ENCODE measurements at regions not wholly inside any gene's neighbourhood (a gene's known extent, or its start where the extent isn't known, plus 50 kb on each side); places are given as distances from the start of the nearest gene placed in this dataset.

- no peak for DNase-seq (ENCODE audit: low read depth)
These were observed 256.1 kb upstream of the UBASH3B start for GRCh38 chr11:122399375-122399774.

- no peak for DNase-seq (ENCODE audit: low read depth)
These were observed 256.7 kb upstream of the UBASH3B start for GRCh38 chr11:122398851-122399250.

- DNase-seq (ENCODE audit: low read depth), result no peak
These were observed 257.4 kb upstream of the UBASH3B start for GRCh38 chr11:122398167-122398566.

- no peak for DNase-seq (ENCODE audit: low read depth)
These were observed 260.2 kb upstream of the UBASH3B start for GRCh38 chr11:122395282-122395681.

GRCh38 chr11:122394313-122394712 is 261.2 kb upstream of the UBASH3B start:
- DNase-seq (ENCODE audit: low read depth), result no peak

- no peak for DNase-seq (ENCODE audit: low read depth)
These were observed 262.2 kb upstream of the UBASH3B start for GRCh38 chr11:122393209-122393860.

- no peak for DNase-seq (ENCODE audit: low read depth)
These were observed 263.0 kb upstream of the UBASH3B start for GRCh38 chr11:122392508-122392907.

GRCh38 chr11:122391049-122391448 is 264.5 kb upstream of the UBASH3B start:
- no peak for DNase-seq (ENCODE audit: low read depth)

GRCh38 chr11:122383186-122383585 is 267.2 kb upstream of the BLID start:
- DNase-seq (ENCODE audit: low read depth), result no peak

GRCh38 chr11:122375687-122376399 is 259.8 kb upstream of the BLID start:
- DNase-seq (ENCODE audit: low read depth), result no peak

- DNase-seq (ENCODE audit: low read depth), result no peak
These were observed 252.8 kb upstream of the BLID start for GRCh38 chr11:122368796-122369195.

GRCh38 chr11:122367809-122368231 is 251.8 kb upstream of the BLID start:
- no peak for DNase-seq (ENCODE audit: low read depth)

- no peak for DNase-seq (ENCODE audit: low read depth)
These were observed 249.8 kb upstream of the BLID start for GRCh38 chr11:122365610-122366360.

GRCh38 chr11:122363296-122363695 is 247.3 kb upstream of the BLID start:
- DNase-seq (ENCODE audit: low read depth), result no peak

GRCh38 chr11:122362381-122362780 is 246.4 kb upstream of the BLID start:
- no peak for DNase-seq (ENCODE audit: low read depth)

- DNase-seq (ENCODE audit: low read depth), result no peak
These were observed 244.9 kb upstream of the BLID start for GRCh38 chr11:122360875-122361274.

- DNase-seq (ENCODE audit: low read depth), result no peak
These were observed 243.1 kb upstream of the BLID start for GRCh38 chr11:122359081-122359571.

GRCh38 chr11:122358292-122358691 is 242.3 kb upstream of the BLID start:
- DNase-seq (ENCODE audit: low read depth), result no peak

- DNase-seq (ENCODE audit: low read depth), result no peak
These were observed 240.0 kb upstream of the BLID start for GRCh38 chr11:122355968-122356367.

GRCh38 chr11:122354025-122354697 is 238.1 kb upstream of the BLID start:
- DNase-seq (ENCODE audit: low read depth), result no peak

- no peak for DNase-seq (ENCODE audit: low read depth)
These were observed 237.5 kb upstream of the BLID start for GRCh38 chr11:122353561-122353960.

GRCh38 chr11:122348659-122349409 is 232.8 kb upstream of the BLID start:
- DNase-seq (ENCODE audit: low read depth), result no peak

All from T-helper 22 cell (primary cell).